ENCODE measurements at regions not wholly inside any gene's neighbourhood (a gene's known extent, or its start where the extent isn't known, plus 50 kb on each side); places are given as distances from the start of the nearest gene placed in this dataset.

DNA sequence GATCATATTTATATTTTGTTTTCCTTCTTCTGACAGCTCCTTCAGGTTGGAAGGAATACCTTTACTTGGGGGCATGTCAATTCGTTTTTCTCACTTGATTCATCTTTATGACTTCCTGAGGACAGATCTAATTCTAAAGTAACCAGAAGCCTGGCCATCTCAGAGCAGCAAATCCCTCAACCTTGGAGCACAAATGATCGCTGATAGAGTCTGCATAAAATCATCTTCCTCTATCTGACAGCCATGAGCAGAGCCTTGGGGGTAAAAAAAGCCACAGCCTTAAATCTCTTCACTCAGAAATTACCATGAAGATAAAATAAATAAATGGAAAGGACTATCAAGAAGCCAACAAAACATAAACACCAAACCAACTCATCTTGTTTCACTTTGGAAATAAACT lies 325.8 kb downstream of the PRR16 start:
- in situ Hi-C loops (cut with HindIII; ENCODE audit: low sequenced_read_pairs): no loop called here
- TF ChIP-seq CTCF (IDR thresholded peaks at IDR 0.05; ENCODE audit: low read depth, low read length, missing control alignments): no peak
- no peak overlapping the region for H3K4me3 ChIP-seq (ENCODE audit: low read depth, low read length)
- no peak for DNase-seq (ENCODE audit: low read depth)

GRCh38 chr5:120790339-120790738 lies 326.2 kb downstream of the PRR16 start:
- DNase-seq (ENCODE audit: low read depth): no peak
- in situ Hi-C loops (cut with HindIII; ENCODE audit: low sequenced_read_pairs): no loop called here
- no peak for TF ChIP-seq CTCF (IDR thresholded peaks at IDR 0.05; ENCODE audit: low read depth, low read length, missing control alignments)
- no peak overlapping the region for H3K4me3 ChIP-seq (ENCODE audit: low read depth, low read length)

DNA sequence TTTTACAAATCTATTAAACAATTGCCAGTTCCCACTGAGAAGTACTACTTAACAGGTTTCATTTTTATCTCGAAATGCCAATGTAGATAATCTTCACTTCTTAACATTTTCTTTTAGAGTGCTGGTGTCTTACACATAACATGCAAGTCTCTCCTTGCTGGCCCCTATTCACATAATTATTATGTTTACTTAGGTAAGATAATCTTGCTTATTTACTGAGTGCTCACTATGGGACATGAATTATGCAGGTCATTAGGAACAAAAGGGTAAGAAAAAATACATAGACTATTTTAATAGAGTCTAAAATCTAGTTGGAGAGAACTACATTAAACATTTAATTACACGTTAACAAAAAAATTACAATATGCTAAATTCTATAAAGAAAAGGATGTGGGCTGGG lies 328.4 kb downstream of the PRR16 start:
- DNase-seq (ENCODE audit: low read depth): no peak
- no peak overlapping the region for H3K4me3 ChIP-seq (ENCODE audit: low read depth, low read length)
- in situ Hi-C loops (cut with HindIII; ENCODE audit: low sequenced_read_pairs): no loop called here
- TF ChIP-seq CTCF (IDR thresholded peaks at IDR 0.05; ENCODE audit: low read depth, low read length, missing control alignments): no peak

- no peak for DNase-seq (ENCODE audit: low read depth)
- H3K4me3 ChIP-seq (ENCODE audit: low read depth, low read length): no peak overlapping the region
- TF ChIP-seq CTCF (IDR thresholded peaks at IDR 0.05; ENCODE audit: low read depth, low read length, missing control alignments): no peak
- in situ Hi-C loops (cut with HindIII; ENCODE audit: low sequenced_read_pairs): no loop called here
Measured at GRCh38 chr5:120794121-120794520, 330.0 kb downstream of the PRR16 start.

DNA sequence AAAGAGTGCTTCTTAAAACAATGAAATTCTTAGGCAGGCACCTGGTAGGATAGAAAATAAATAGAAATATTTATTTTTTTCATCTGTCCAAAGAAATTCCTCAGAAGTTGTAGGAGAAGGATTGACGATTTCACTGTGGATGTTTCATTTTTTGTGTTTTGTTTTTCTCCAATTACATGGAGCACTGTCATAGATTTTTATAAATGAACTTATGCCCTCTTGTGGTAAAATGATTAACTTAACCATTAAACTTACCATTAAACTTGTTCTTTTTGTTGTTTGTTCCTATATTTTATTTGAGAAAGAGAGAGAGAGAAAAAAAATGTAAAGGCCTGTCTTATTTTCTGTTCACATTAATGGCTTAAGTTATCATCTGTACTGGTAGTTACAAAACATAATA lies 339.2 kb downstream of the PRR16 start:
- TF ChIP-seq CTCF (IDR thresholded peaks at IDR 0.05; ENCODE audit: low read depth, low read length, missing control alignments): no peak
- no peak overlapping the region for H3K4me3 ChIP-seq (ENCODE audit: low read depth, low read length)
- DNase-seq (ENCODE audit: low read depth): no peak
- in situ Hi-C loops (cut with HindIII; ENCODE audit: low sequenced_read_pairs): loop anchor here (10.0 kb wide), 1 partner anchor 338 kb away; the partner anchor contains the start of gene PRR16

DNA sequence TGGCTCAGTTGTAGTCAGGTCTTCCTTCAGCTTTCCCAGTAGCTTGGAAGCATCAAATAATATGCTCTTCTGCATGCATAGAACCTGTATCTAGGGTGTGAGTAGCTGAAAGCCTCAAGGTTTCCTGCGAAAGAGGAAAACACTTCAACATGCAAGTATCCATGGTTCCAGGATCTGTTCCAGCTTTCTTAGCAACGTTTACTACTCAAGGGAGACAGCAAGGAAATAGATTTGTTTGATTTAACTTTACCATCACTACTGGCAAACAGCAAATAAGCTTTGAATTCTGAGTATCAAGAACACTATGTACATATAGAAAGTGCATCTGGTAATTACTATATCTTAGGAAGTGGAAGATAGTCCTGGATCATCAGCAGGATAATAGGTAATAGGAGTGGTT lies 341.0 kb downstream of the PRR16 start:
- H3K4me3 ChIP-seq (ENCODE audit: low read depth, low read length): no peak overlapping the region
- in situ Hi-C loops (cut with HindIII; ENCODE audit: low sequenced_read_pairs): loop anchor here (10.0 kb wide), 1 partner anchor 340 kb away; the partner anchor contains the start of gene PRR16
- no peak for TF ChIP-seq CTCF (IDR thresholded peaks at IDR 0.05; ENCODE audit: low read depth, low read length, missing control alignments)
- no peak for DNase-seq (ENCODE audit: low read depth)

DNA sequence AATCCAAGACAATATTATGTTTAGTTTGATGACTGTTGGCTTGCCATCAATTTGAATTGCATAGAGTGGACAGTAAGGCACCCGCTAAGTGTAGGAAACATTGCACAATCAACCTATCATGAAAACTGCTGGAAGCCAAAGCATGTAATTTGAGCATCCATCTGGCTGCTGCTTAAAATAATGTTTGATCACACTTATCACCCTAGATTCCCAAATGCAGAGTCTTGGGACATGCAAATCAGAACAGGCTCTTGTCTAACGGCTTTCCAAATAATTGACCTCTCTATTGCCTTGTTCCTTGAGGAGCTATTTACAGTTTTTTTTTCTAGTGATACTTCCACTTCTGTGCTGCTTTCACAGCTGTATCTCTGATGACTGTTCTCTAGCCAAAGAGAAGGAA lies 342.1 kb downstream of the PRR16 start:
- DNase-seq (ENCODE audit: low read depth): no peak
- no peak overlapping the region for H3K4me3 ChIP-seq (ENCODE audit: low read depth, low read length)
- in situ Hi-C loops (cut with HindIII; ENCODE audit: low sequenced_read_pairs): loop anchor here (10.0 kb wide), 1 partner anchor 341 kb away; the partner anchor contains the start of gene PRR16
- TF ChIP-seq CTCF (IDR thresholded peaks at IDR 0.05; ENCODE audit: low read depth, low read length, missing control alignments): no peak
